ENCODE measurements at regions not wholly inside any gene's neighbourhood (a gene's known extent, or its start where the extent isn't known, plus 50 kb on each side); places are given as distances from the start of the nearest gene placed in this dataset.

GRCh38 chr13:106989876-106990275 is 421.9 kb upstream of the ARGLU1 start:
- H3K36me3 ChIP-seq: no peaks in the 10 kb centered on the region
- H3K27ac ChIP-seq (replicated peaks): peak overlapping the region; percentile 39
- intact Hi-C loops (cut with micrococcal nuclease): no loop called here
- H3K4me1 ChIP-seq: peaks cover 9% of the 10 kb centered on the region
- no peaks in the 10 kb centered on the region for H3K27me3 ChIP-seq (ENCODE audit: low read depth)
- no peak overlapping the region for H3K4me3 ChIP-seq
- H3K9me3 ChIP-seq (replicated peaks): no peaks in the 10 kb centered on the region
- no peak for TF ChIP-seq CTCF (IDR thresholded peaks at IDR 0.05; ENCODE audit: borderline replicate concordance)
- DNase-seq: no peak

DNA sequence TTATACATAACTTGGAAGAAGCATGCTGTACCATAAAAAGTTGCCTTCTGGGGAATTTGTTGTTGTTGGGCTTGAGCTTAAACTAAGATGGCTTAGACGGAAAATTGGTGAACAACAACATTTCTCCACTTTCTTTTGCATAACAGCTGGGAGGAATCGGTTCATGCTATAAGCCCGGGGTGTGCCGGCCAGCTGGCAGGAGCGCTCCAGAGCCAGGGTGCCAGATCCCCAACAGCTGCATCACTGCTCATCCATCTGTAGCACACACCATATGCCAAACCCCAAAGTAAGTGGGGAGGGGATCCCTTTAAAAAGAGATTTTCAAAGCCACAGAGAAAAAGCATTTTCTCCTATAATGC is 419.5 kb upstream of the ARGLU1 start:
- H3K4me1 ChIP-seq: peaks cover 9% of the 10 kb centered on the region
- H3K27me3 ChIP-seq (ENCODE audit: low read depth): no peaks in the 10 kb centered on the region
- intact Hi-C loops (cut with micrococcal nuclease): no loop called here
- TF ChIP-seq CTCF (IDR thresholded peaks at IDR 0.05; ENCODE audit: borderline replicate concordance): no peak
- DNase-seq: peak; percentile 25
- H3K27ac ChIP-seq (replicated peaks): peak overlapping the region; percentile 18
- H3K4me3 ChIP-seq: no peak overlapping the region
- H3K36me3 ChIP-seq: no peaks in the 10 kb centered on the region
- no peaks in the 10 kb centered on the region for H3K9me3 ChIP-seq (replicated peaks)

DNA sequence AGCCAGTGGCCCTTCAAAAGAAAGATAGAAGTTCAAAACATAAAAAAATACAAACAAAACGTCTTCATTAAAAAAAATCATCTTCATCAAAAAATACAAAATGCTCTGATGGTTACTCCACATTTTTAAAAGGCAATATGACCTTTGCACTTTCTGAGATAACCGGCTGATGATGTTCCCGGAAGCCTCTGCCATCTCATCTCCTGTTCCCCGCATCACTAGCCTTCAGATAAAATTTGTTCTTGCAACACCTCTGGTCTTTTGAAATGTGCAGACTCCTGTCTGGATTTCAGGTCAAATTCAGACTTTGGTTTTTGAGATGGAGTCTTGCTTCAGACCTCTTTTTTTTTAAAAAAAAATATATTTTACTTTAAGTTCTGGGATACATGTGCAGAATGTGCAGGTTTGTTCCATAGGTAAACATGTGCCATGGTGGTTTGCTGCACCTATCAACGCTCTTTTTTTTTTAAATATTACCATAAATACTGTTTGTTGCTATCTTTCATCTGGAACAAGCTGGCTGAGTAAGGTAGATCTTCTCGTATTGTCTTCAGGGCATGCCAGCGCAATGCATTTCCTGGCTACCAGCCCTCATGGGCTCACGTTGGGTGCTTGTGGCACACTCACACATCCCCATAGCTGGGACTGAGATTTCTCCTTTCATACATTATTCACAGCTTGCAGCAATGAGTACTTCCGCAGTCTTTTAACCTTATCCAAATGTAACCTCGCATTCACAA is 418.9 kb upstream of the ARGLU1 start:
- Histone ChIP-seq H3K27ac (replicated peaks) (peak overlapping the region; percentile 24), H3K27me3 (ENCODE audit: low read depth) (no peaks in the 10 kb centered on the region), H3K4me1 (peaks cover 9% of the 10 kb centered on the region), H3K36me3 (no peaks in the 10 kb centered on the region), H3K9me3 (replicated peaks) (no peaks in the 10 kb centered on the region), H3K4me3 (no peak overlapping the region)
- no peak for DNase-seq
- intact Hi-C loops (cut with micrococcal nuclease): no loop called here
- no peak for TF ChIP-seq CTCF (IDR thresholded peaks at IDR 0.05; ENCODE audit: borderline replicate concordance)

DNA sequence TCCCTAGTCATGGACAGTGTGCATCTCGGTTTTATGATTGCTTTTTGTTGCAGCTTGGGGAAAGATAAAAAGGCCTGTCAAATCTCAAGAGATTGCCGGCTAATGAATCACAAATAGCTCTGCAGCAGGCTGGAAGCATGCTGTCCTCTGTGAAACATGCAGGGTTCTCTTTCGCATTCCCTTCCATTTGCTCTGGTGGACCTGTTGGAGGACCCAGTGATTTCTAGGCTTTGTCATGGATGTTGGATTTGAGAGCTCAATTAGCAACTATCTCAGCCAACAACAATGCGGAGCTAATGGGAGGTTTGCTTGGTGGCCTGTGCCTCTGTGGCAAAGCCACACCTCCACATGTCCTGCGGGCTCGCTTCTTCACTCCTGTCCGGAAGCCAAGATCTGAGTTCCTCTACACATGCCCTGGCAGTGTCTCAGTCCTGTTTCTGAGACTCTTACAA is 418.1 kb upstream of the ARGLU1 start:
- intact Hi-C loops (cut with micrococcal nuclease): no loop called here
- H3K4me3 ChIP-seq: no peak overlapping the region
- peak overlapping the region; percentile 24 for H3K27ac ChIP-seq (replicated peaks)
- DNase-seq: peak; percentile 18
- no peaks in the 10 kb centered on the region for H3K27me3 ChIP-seq (ENCODE audit: low read depth)
- no peak for TF ChIP-seq CTCF (IDR thresholded peaks at IDR 0.05; ENCODE audit: borderline replicate concordance)
- no peaks in the 10 kb centered on the region for H3K36me3 ChIP-seq
- H3K4me1 ChIP-seq: peaks cover 9% of the 10 kb centered on the region
- H3K9me3 ChIP-seq (replicated peaks): no peaks in the 10 kb centered on the region

GRCh38 chr13:106985481-106985880 is 417.5 kb upstream of the ARGLU1 start:
- Histone ChIP-seq H3K27me3 (ENCODE audit: low read depth) (no peaks in the 10 kb centered on the region), H3K4me3 (no peak overlapping the region), H3K4me1 (peaks cover 9% of the 10 kb centered on the region), H3K36me3 (no peaks in the 10 kb centered on the region), H3K27ac (replicated peaks) (peak overlapping the region; percentile 24), H3K9me3 (replicated peaks) (no peaks in the 10 kb centered on the region)
- intact Hi-C loops (cut with micrococcal nuclease): no loop called here
- no peak for DNase-seq
- no peak for TF ChIP-seq CTCF (IDR thresholded peaks at IDR 0.05; ENCODE audit: borderline replicate concordance)

All from left ventricle myocardium inferior (tissue), 1 donor.